ENCODE measurements at regions not wholly inside any gene's neighbourhood (a gene's known extent, or its start where the extent isn't known, plus 50 kb on each side); places are given as distances from the start of the nearest gene placed in this dataset.

- DNase-seq = no peak
These were observed 61.9 kb upstream of the CD96 start for GRCh38 chr3:111480091-111480490.

DNA sequence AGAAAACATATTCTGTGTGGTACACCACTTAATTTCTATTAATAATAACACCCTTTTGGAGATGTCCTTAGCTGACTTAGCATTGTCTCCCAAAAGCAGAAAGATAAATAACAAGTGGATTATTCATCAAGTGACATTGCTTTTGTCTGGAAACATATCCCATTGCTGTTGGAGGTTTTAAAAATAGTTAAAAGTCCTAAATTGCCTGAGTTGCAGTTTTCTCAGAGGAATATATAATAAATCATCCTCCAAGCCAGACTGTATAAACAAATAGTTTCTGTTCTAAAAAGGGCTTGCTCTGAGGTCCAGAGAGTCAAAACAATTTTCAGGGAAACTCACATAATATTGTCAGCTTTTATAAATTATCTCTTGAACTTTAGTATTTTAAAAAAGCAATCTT lies 60.4 kb upstream of the CD96 start:
- DNase-seq = no peak

DNA sequence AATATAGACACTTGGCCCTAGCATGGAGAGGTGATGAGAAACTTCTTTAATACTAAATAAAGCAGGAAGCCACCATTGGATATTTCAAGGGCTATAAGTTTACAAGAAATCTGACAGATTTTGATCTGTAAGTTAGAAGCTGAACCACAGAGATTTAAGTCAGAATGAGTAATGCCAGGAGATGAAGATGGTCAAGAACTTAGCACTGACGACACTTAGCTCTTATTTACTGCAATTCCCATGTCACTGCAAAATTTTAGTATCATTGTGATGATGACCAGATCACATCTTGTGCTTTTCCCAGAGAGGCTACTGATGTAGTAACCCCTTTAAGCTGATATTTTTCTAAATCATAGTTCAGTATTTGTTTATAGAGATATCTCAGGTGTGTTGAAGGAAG lies 59.4 kb upstream of the CD96 start:
- no peak for DNase-seq

DNA sequence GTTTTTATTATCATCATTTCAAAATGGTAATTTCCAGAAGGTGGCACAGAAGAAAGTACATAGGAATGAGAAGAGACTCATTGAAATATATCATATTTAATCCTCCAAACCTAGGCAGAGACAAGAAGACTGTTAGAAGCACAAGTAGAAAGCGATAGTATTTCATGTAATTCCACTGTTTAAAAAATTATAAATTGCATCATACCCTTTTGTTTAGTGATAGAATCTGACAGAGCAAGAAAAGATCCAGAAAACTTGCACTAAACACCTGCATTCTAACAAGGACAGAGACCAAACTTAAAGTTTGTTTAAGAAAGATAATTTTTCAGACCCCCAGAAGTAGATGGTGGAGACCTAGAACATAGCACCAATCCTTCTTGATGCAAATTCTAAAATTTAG lies 56.9 kb upstream of the CD96 start:
- no peak for DNase-seq
